ENCODE measurements at regions not wholly inside any gene's neighbourhood (a gene's known extent, or its start where the extent isn't known, plus 50 kb on each side); places are given as distances from the start of the nearest gene placed in this dataset.

- TF ChIP-seq CTCF (IDR thresholded peaks at IDR 0.05; ENCODE audit: control extremely low read depth in 1 of 3, insufficient read depth in 1 of 3, low read depth in 1 of 3, low read length in 3 of 3) (peak in 1 of 3 experiments; percentile 23; a peak in 2 of 4 replicates), RAD21 (IDR thresholded peaks at IDR 0.05 in 1 of 2, conservative IDR thresholded peaks at IDR 0.05 in 1 of 2; ENCODE audit: low read depth in 2 of 2, low read length in 2 of 2) (peak; percentile 44 to 63; a peak in 3 of 4 replicates)
Observed at GRCh38 chr3:18127174-18127858, 297.8 kb downstream of the SATB1 start (continued).

All from H1 (cell line).